ENCODE measurements at regions not wholly inside any gene's neighbourhood (a gene's known extent, or its start where the extent isn't known, plus 50 kb on each side); places are given as distances from the start of the nearest gene placed in this dataset.
"Not testable (repeated sequence)": the region's sequence is repeated elsewhere in the genome, so short reads cannot be mapped to it uniquely, and the experiment has no call there.

DNA sequence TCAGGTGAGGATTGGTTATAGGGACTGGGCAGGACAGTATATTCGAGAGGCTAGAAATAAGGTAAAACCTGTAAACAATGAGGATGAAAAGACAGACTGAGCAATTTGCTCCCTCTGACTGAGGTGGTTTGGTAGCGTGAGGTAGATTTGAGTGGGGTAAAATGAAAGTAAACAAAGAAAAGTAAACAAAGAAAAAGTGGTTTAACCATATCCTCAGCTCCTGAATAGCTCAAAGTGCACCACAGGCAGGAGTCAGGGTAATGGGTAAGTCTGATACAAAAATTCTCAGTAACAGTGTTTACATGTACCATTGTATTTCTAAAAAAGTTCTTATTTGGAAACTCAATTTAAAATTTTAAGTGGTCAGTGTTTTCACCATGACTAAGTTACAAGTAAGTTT is 203.1 kb upstream of the ARRDC3 start:
- ATAC-seq (replicated peaks in 6 of 8), result peak in 1 of 8 experiments; percentile 9
- Histone ChIP-seq H3K4me3 (no peak overlapping the region), H3K4me1 (replicated peaks in 1 of 2) (no peaks in the 10 kb centered on the region), H3K27ac (no peak overlapping the region)
- in situ Hi-C loops (cut with MboI; ENCODE audit: low pct_unique_long_range_greater_than_20kb in 2 of 9, low sequenced_read_pairs in 9 of 9, unreplicated experiment in 9 of 9), result no loop called here
- WGBS, 10 experiments, result 34 to 100% (median 95%) methylated on average over 1 to 2 of the region's 2 CpGs; no CpG with 5 or more reads in 3 of the 10 experiments

DNA sequence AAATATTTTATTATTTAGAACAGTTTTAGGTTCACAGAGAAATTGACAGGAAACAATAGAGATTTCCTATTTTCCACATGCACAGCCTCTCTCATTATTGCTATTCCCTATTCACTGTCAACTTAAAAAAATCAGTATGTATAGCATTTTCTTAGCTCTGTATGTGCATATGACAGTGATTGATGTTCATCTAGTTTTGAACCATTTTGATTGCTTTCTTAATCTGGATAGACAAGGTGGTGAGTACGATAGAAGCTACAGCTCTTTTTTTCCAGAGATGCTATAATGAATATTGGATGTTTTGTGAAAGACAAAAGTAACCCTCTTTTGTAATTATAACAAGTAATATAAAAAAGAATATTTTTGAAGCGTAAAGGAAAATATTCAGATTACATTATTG is 201.2 kb upstream of the ARRDC3 start:
- in situ Hi-C loops (cut with MboI; ENCODE audit: low pct_unique_long_range_greater_than_20kb in 2 of 9, low sequenced_read_pairs in 9 of 9, unreplicated experiment in 9 of 9), result no loop called here
- WGBS, 10 experiments, result 11 to 100% (median 77%) methylated on average over 1 to 2 of the region's 2 CpGs
- Histone ChIP-seq H3K4me1 (replicated peaks in 1 of 2) (no peaks in the 10 kb centered on the region), H3K4me3 (no peak overlapping the region), H3K27ac (no peak overlapping the region)
- ATAC-seq (replicated peaks in 6 of 8), result no peak

GRCh38 chr5:91566012-91566411 is 182.9 kb upstream of the ARRDC3 start:
- WGBS, 10 experiments, result 15 to 92% (median 50%) methylated on average over 2 of the region's 2 CpGs; no CpG with 5 or more reads in 5 of the 10 experiments
- ATAC-seq (replicated peaks in 6 of 8); H3K4me3 ChIP-seq; H3K27ac ChIP-seq; H3K4me1 ChIP-seq (replicated peaks in 1 of 2); in situ Hi-C loops (cut with MboI; ENCODE audit: low pct_unique_long_range_greater_than_20kb in 2 of 9, low sequenced_read_pairs in 9 of 9, unreplicated experiment in 9 of 9): not testable (repeated sequence)

GRCh38 chr5:91562922-91563321 is 179.8 kb upstream of the ARRDC3 start:
- in situ Hi-C loops (cut with MboI; ENCODE audit: low pct_unique_long_range_greater_than_20kb in 2 of 9, low sequenced_read_pairs in 9 of 9, unreplicated experiment in 9 of 9), result no loop called here
- H3K4me1 ChIP-seq (replicated peaks in 1 of 2), result no peaks in the 10 kb centered on the region
- 0 to 100% (median 80%) methylated on average over 1 to 2 of the region's 3 CpGs; no CpG with 5 or more reads in 3 of the 10 experiments for WGBS, 10 experiments
- H3K4me3 ChIP-seq, result no peak overlapping the region
- H3K27ac ChIP-seq, result no peak overlapping the region
- ATAC-seq (replicated peaks in 6 of 8), result peak in 1 of 8 experiments; percentile 33

DNA sequence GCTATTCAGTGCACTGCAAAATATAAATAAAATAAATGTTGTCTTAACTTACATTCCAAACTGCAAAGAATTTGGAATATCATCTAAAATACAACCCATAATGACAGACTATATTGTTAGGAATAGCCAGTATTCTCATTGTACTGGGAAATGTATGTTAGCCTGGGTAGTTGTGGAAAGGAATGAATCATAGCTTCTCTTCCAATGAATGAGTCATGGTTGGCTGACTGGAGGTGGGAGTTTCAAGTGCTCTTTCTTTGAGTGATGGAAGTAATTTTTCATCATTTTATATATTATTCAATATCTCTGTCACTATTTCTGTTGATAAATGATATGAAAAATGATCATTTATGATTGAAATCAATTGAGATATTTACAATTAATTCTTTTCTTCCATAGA is 158.6 kb upstream of the ARRDC3 start:
- ATAC-seq (replicated peaks in 6 of 8), result peak in 3 of 8 experiments; percentile 37 to 62 (median 41)
- no peak overlapping the region for H3K27ac ChIP-seq
- in situ Hi-C loops (cut with MboI; ENCODE audit: low pct_unique_long_range_greater_than_20kb in 2 of 9, low sequenced_read_pairs in 9 of 9, unreplicated experiment in 9 of 9), result no loop called here
- peaks cover 0 to 7% of the 10 kb centered on the region in 2 donors for H3K4me1 ChIP-seq (replicated peaks in 1 of 2)
- no peak overlapping the region for H3K4me3 ChIP-seq

- peaks cover 4 to 11% of the 10 kb centered on the region in 2 donors for H3K4me1 ChIP-seq (replicated peaks in 1 of 2)
- H3K4me3 ChIP-seq, result no peak overlapping the region
- H3K27ac ChIP-seq, result no peak overlapping the region
- in situ Hi-C loops (cut with MboI; ENCODE audit: low pct_unique_long_range_greater_than_20kb in 2 of 9, low sequenced_read_pairs in 9 of 9, unreplicated experiment in 9 of 9), result no loop called here
- 13 to 100% (median 81%) methylated on average over 1 to 4 of the region's 4 CpGs; no CpG with 5 or more reads in 1 of the 10 experiments for WGBS, 10 experiments
- no peak for ATAC-seq (replicated peaks in 6 of 8)
Measured at GRCh38 chr5:91538179-91538578, 155.1 kb upstream of the ARRDC3 start.

DNA sequence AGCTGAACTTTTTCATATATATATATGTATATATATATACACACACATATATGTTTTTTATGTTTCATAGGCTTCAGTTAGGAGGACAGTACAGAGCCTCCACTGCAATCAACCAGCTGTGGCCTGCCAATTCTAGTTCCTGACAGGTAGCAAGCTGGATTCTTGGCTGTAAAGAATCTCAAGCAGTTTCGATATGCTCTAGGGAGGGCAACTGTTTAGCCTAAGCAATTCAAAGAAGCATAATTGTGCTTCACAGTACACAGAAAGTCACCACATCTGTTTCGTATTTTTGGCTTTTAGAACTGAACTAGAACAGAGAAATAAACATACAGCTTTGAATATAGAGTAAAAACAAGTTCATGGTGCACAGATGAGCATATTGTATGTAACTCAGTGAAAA is 152.4 kb upstream of the ARRDC3 start:
- H3K4me3 ChIP-seq, result no peak overlapping the region
- in situ Hi-C loops (cut with MboI; ENCODE audit: low pct_unique_long_range_greater_than_20kb in 2 of 9, low sequenced_read_pairs in 9 of 9, unreplicated experiment in 9 of 9), result no loop called here
- peaks cover 4% of the 10 kb centered on the region in 2 donors for H3K4me1 ChIP-seq (replicated peaks in 1 of 2)
- ATAC-seq (replicated peaks in 6 of 8), result peak in 5 of 8 experiments; percentile 14 to 62 (median 39)
- 0 to 100% (median 66%) methylated on average over 1 to 2 of the region's 2 CpGs; no CpG with 5 or more reads in 1 of the 10 experiments for WGBS, 10 experiments
- H3K27ac ChIP-seq, result no peak overlapping the region

DNA sequence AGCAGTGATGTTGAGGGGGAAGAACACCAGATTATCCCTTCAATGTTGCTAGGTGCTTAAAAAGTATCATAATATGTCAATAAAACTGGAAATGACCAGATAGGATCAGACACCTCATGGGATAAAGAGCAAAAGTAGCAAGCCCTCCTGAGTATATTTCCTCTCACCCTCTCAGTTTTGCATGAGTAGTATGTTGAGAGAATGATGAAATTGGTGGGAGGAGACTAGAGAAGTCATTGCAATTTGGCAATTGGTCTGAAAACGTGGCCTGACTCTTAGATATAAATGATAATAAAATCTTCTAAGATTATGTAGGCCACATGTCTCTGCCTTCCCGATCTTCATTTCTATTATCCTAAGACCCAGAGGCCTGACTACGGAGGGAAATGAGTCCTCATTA is 151.2 kb upstream of the ARRDC3 start:
- H3K4me1 ChIP-seq (replicated peaks in 1 of 2), result peaks cover 4% of the 10 kb centered on the region in 2 donors
- H3K4me3 ChIP-seq, result no peak overlapping the region
- in situ Hi-C loops (cut with MboI; ENCODE audit: low pct_unique_long_range_greater_than_20kb in 2 of 9, low sequenced_read_pairs in 9 of 9, unreplicated experiment in 9 of 9), result no loop called here
- ATAC-seq (replicated peaks in 6 of 8), result peak in 1 of 8 experiments; percentile 58
- H3K27ac ChIP-seq, result no peak overlapping the region
- 0 to 100% (median 78%) methylated on average over 2 to 3 of the region's 3 CpGs; no CpG with 5 or more reads in 3 of the 10 experiments for WGBS, 10 experiments

GRCh38 chr5:91532779-91533178 is 149.7 kb upstream of the ARRDC3 start:
- peak in 4 of 8 experiments; percentile 15 to 71 (median 64) for ATAC-seq (replicated peaks in 6 of 8)
- H3K4me1 ChIP-seq (replicated peaks in 1 of 2), result peaks cover 4% of the 10 kb centered on the region in 2 donors
- no peak overlapping the region for H3K4me3 ChIP-seq
- 0 to 100% (median 75%) methylated on average over 1 of the region's 1 CpG; no CpG with 5 or more reads in 1 of the 10 experiments for WGBS, 10 experiments
- no peak overlapping the region for H3K27ac ChIP-seq
- in situ Hi-C loops (cut with MboI; ENCODE audit: low pct_unique_long_range_greater_than_20kb in 2 of 9, low sequenced_read_pairs in 9 of 9, unreplicated experiment in 9 of 9), result no loop called here

DNA sequence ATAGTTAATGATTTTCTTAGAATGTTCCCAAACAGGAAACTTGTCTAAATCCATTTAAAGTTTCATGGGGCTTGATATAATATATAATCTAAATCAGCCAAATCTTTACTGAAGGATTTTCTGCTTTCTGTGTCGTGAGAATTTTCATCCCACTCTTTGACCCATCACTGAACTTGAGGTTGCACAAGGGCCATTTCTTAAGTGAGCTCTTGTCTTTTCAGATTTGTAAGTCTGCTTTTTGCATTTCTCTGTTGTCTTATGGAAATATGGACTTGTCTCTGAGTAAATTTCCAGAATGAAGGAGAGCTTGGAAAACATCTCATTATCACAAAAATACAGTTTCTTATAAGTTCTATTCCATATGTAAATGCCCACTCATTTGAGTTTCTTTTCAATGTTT is 149.2 kb upstream of the ARRDC3 start:
- ATAC-seq (replicated peaks in 6 of 8), result peak in 3 of 8 experiments; percentile 49 to 60 (median 51)
- H3K27ac ChIP-seq, result no peak overlapping the region
- in situ Hi-C loops (cut with MboI; ENCODE audit: low pct_unique_long_range_greater_than_20kb in 2 of 9, low sequenced_read_pairs in 9 of 9, unreplicated experiment in 9 of 9), result no loop called here
- H3K4me3 ChIP-seq, result no peak overlapping the region
- 0 to 100% (median 7%) methylated on average over 1 of the region's 1 CpG; no CpG with 5 or more reads in 3 of the 10 experiments for WGBS, 10 experiments
- H3K4me1 ChIP-seq (replicated peaks in 1 of 2), result peaks cover 4% of the 10 kb centered on the region in 2 donors

DNA sequence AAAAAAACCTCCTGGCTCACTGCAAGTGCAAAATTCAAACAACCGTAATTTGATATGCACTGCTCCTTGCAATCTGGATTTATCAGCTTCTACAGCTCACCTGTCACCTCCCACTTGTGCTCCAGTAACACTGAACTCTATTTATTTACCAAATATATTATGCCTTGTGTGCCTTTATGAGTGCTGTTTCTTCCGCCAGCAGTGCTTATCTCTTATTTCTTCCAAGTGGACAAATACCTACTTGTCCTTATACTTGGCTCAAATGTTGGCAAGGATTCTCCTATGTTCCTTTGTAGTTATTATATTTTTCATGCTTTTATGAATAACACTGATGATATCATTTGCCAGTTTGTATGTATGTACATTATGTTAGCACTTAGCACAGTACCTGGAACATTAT is 145.7 kb upstream of the ARRDC3 start:
- H3K4me3 ChIP-seq, result no peak overlapping the region
- WGBS, 10 experiments, result 83 to 100% (median 100%) methylated on average over 1 to 2 of the region's 2 CpGs; no CpG with 5 or more reads in 1 of the 10 experiments
- ATAC-seq (replicated peaks in 6 of 8), result no peak
- no peaks in the 10 kb centered on the region for H3K4me1 ChIP-seq (replicated peaks in 1 of 2)
- in situ Hi-C loops (cut with MboI; ENCODE audit: low pct_unique_long_range_greater_than_20kb in 2 of 9, low sequenced_read_pairs in 9 of 9, unreplicated experiment in 9 of 9), result no loop called here
- no peak overlapping the region for H3K27ac ChIP-seq

DNA sequence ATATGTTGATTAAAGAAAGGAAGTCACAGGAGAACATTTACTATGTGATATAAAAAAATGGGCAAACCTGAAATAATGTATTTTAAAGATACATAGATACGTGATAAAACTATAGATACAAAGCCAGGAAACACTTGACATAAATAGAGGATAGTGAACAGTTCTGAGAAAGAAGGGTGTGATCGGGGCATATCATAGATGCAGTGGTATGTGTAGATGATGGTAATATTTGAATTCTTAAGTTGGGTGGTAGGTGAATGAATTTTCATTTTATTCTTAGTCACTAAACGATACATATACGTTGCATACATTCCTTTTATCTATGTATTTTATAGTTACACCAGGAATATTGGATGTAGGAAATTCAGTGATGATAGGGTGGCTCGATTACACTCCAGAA is 138.7 kb upstream of the ARRDC3 start:
- peak in 3 of 8 experiments; percentile 43 to 80 (median 65) for ATAC-seq (replicated peaks in 6 of 8)
- Histone ChIP-seq H3K4me1 (replicated peaks in 1 of 2) (no peaks in the 10 kb centered on the region), H3K4me3 (no peak overlapping the region), H3K27ac (no peak overlapping the region)
- WGBS, 10 experiments, result 9 to 97% (median 73%) methylated on average over 2 to 5 of the region's 5 CpGs
- in situ Hi-C loops (cut with MboI; ENCODE audit: low pct_unique_long_range_greater_than_20kb in 2 of 9, low sequenced_read_pairs in 9 of 9, unreplicated experiment in 9 of 9), result loop anchor here in 1 of 9 experiments (25.0 kb wide), 1 partner anchor 91 kb away; no protein-coding TSS in a partner anchor

DNA sequence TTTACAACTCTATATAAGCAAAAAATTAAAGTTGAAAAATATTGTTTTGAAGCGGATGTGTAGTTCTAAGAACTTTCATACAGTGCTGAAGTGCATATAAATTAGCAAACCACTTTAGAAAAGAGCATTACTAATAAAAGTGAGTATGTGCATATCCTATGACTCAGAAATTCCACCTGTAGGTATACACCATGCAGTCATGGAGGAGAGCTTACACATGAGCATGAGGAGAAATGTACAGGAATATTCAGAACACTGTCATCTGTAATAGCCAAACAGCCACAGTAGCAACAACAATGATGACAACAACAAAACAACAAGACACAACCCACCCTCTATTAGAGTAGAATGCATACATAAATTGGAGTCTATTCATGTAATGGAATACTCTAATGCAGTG is 138.2 kb upstream of the ARRDC3 start:
- no peaks in the 10 kb centered on the region for H3K4me1 ChIP-seq (replicated peaks in 1 of 2)
- in situ Hi-C loops (cut with MboI; ENCODE audit: low pct_unique_long_range_greater_than_20kb in 2 of 9, low sequenced_read_pairs in 9 of 9, unreplicated experiment in 9 of 9), result loop anchor here in 1 of 9 experiments (25.0 kb wide), 1 partner anchor 91 kb away; no protein-coding TSS in a partner anchor
- H3K27ac ChIP-seq, result no peak overlapping the region
- peak in 4 of 8 experiments; percentile 17 to 96 (median 90) for ATAC-seq (replicated peaks in 6 of 8)
- 25 to 100% (median 88%) methylated on average over 1 of the region's 1 CpG; no CpG with 5 or more reads in 3 of the 10 experiments for WGBS, 10 experiments
- no peak overlapping the region for H3K4me3 ChIP-seq

GRCh38 chr5:91514400-91514799 is 131.3 kb upstream of the ARRDC3 start:
- 0 to 65% (median 50%) methylated on average over 1 to 4 of the region's 4 CpGs for whole genome bisulfite sequencing, 10 experiments
- Histone ChIP-seq H3K4me3 (no peak overlapping the region), H3K4me1 (replicated peaks in 1 of 2) (peaks cover 0 to 8% of the 10 kb centered on the region in 2 donors), H3K27ac (no peak overlapping the region)
- ATAC-seq (replicated peaks in 6 of 8), result peak in 3 of 8 experiments; percentile 39 to 75 (median 56)
- in situ Hi-C loops (cut with MboI; ENCODE audit: low pct_unique_long_range_greater_than_20kb in 2 of 9, low sequenced_read_pairs in 9 of 9, unreplicated experiment in 9 of 9), result loop anchor here in 1 of 9 experiments (25.0 kb wide), 1 partner anchor 98 kb away; no protein-coding TSS in a partner anchor
